GM20000 (cell line): ENCODE measurements at regions not wholly inside any gene's neighbourhood (a gene's known extent, or its start where the extent isn't known, plus 50 kb on each side); places are given as distances from the start of the nearest gene placed in this dataset.

Experiments used
- DNase-seq: peaks from one replicate; pipeline ENCODE4 v3.0.0; 2012; ENCODE audit warnings: low spot score
- TF ChIP-seq, protein P1 (sequence below): IDR thresholded peaks from 2 replicates; pipeline ENCODE4 v1.5.1; 2012; ENCODE audit warnings: mild to moderate bottlenecking, control low read depth; ENCODE audit errors: extremely low read depth, missing control alignments

DNA sequence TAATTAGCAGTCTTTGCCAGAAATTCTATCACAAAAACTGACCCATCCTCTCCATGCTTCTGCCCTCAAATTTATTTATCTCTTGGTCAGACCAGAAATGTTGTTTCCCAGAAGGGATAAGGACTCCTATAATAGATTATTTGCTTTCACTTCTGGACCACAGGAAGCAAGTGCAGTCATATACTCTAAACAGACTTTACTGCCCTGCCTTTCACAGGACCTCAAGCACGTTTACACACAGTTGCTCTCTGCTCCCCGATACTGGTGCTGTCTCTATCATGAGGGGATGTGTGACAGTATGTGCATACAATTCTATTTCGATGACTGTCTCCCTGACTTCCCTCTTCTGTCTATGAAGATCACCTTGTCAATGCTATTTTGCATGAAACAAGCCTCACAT lies 205.5 kb upstream of the TGFBR2 start:
- TF ChIP-seq, protein P1, sequence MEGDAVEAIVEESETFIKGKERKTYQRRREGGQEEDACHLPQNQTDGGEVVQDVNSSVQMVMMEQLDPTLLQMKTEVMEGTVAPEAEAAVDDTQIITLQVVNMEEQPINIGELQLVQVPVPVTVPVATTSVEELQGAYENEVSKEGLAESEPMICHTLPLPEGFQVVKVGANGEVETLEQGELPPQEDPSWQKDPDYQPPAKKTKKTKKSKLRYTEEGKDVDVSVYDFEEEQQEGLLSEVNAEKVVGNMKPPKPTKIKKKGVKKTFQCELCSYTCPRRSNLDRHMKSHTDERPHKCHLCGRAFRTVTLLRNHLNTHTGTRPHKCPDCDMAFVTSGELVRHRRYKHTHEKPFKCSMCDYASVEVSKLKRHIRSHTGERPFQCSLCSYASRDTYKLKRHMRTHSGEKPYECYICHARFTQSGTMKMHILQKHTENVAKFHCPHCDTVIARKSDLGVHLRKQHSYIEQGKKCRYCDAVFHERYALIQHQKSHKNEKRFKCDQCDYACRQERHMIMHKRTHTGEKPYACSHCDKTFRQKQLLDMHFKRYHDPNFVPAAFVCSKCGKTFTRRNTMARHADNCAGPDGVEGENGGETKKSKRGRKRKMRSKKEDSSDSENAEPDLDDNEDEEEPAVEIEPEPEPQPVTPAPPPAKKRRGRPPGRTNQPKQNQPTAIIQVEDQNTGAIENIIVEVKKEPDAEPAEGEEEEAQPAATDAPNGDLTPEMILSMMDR, result no peak
- DNase-seq, result no peak

DNA sequence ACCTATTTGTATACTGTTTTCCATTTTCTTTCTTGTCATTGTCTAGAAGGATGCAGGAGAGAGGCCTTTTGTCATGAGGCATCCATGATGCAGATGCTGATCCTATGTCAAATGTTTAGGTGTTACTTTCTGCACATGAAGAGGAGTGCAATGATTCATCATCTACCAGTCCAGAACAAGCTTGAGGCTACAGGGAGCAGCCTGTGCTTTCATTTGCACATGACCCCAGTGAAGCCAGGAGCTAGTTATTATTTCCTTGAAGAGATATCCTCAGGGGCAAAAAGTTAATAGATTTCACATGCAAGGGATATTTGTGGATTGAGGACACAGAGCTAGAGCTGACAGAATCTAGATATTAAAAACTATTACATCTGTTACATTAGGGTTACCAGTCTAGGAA lies 204.4 kb upstream of the TGFBR2 start:
- DNase-seq, result no peak

DNA sequence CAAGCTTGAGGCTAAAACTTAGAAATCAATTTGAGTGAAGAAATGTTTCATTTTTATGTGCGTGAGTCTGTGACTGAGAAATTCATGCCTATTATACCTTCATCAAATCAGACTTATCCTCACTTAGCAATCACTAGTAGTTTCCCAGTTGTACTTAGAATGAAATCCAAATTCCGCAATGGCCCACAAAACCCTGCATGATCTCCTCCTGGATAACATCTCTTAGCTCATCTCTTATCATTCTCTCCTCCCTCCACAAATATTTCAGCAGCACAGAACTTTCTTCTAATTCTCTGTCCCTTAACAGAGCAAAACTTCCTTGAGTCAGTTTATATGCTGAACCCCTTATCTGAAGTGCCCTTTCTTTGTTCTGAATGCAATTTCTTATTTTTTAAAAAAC lies 198.8 kb upstream of the TGFBR2 start:
- TF ChIP-seq, protein P1, result no peak
- DNase-seq, result no peak

More for the DNA sequence above, 204.4 kb upstream of the TGFBR2 start:
- TF ChIP-seq, protein P1, result no peak

DNA sequence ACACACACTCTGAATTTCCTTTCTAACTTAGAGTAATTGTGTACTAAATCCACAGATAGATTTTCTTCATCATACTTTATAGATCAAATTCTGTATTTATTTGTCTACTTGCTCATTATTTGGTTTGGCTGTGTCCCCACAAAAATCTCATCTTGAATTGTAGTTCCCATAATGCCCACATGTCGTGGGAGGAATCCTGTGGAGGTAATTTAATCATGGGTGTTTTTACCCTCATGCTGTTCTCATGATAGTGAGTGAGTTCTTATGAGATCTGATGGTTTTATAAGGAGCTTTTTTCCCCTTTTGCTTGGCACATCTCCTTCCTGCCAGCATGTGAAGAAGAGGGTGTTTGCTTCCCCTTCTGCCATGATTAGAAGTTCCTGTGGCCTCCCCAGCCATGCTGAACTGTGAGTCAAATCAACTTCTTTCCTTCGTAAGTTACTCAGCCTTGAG lies 198.3 kb upstream of the TGFBR2 start:
- no peak for DNase-seq
- TF ChIP-seq, protein P1, result no peak

DNA sequence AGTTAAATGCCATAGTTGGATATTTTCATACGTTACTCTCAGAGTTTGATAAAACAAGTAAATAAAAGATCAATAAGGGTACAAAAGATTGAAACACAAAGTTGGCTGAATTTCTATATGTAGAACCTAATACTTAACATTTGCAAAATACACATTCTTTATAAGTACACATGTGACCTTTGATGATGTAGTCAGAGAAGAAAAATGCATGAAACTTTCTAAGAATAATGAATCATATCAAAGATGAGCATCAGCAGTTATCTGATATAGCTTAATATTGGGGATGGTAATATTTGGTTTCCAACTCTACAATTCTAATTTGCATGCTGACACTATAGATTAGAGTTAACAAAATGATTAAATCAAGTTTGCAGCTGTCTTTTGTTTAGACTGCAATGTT lies 188.0 kb upstream of the TGFBR2 start:
- TF ChIP-seq, protein P1, result no peak

DNA sequence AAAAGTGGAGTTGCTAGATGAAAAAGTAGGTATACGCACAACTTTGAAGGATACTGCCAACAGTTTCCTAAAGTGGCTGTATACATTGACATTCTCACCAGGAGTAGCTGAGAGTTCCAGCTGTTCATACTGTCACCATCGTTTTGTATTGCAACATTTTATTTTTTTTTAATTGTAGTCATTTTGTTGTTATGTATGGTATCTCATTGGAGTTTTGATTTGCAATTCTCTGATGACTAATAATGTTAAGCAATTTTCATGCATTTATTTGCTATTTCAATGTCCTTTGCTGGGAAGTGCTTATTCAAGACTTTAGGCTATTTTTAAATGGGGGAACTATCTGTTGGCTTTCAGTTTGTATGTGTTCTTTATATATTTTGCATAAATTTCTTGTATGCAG lies 185.1 kb upstream of the TGFBR2 start:
- no peak for DNase-seq
- TF ChIP-seq, protein P1, result no peak

More for the DNA sequence above, 188.0 kb upstream of the TGFBR2 start:
- no peak for DNase-seq

DNA sequence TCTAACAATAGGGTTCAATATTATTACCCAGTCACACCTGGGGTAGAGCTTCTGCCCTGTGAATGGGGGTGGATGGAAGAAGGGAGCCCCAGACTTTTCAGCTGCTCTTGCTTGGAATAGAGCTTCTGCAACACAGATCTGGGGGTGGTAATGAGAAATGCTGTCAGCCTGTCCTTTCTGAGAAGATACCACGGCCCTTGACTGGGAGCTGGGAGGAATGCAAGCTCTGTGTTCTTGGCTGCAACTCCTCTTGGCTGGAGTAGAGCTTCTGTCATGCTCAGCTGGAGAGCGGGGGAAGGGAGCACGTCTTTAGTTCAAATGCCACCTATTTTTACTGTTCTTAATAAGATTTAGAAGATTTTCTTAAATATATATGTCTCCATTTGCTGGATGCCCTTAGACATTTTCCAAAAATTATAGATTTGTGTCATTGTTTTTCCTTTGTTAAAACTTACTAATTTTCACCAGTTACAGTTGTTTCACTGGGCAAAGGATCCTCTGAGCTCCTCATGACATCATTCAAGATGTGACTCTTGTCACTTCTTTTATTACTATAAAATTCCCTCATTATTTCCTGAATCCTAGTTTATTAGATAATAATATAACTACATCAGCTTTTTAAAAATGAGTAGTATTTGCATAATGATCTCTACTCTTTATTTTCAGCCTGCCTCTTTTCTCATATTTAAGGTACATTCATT lies 180.0 kb upstream of the TGFBR2 start:
- no peak for DNase-seq
- TF ChIP-seq, protein P1, result no peak
